ENCODE measurements at regions not wholly inside any gene's neighbourhood (a gene's known extent, or its start where the extent isn't known, plus 50 kb on each side); places are given as distances from the start of the nearest gene placed in this dataset.

DNA sequence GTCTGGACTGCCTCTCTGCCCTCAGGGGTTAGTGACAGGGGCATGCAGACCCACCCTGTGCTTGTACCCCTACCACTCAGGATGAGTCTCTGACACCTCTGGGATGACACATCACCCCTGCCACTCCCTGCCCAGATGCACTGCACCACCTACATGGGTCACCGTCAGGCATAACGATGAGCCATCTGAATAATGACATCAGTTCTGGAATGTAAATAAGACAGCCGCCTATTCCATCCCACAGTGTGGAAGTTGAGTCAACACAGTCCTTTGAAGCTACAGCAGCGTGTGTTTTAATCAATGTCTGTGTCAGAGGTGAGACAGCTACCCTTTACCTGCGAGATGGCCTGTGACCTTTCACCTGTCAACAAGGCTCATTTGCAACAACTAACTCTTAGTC, 268.7 kb upstream of the ARRDC4 start:
- TF ChIP-seq, protein P1, sequence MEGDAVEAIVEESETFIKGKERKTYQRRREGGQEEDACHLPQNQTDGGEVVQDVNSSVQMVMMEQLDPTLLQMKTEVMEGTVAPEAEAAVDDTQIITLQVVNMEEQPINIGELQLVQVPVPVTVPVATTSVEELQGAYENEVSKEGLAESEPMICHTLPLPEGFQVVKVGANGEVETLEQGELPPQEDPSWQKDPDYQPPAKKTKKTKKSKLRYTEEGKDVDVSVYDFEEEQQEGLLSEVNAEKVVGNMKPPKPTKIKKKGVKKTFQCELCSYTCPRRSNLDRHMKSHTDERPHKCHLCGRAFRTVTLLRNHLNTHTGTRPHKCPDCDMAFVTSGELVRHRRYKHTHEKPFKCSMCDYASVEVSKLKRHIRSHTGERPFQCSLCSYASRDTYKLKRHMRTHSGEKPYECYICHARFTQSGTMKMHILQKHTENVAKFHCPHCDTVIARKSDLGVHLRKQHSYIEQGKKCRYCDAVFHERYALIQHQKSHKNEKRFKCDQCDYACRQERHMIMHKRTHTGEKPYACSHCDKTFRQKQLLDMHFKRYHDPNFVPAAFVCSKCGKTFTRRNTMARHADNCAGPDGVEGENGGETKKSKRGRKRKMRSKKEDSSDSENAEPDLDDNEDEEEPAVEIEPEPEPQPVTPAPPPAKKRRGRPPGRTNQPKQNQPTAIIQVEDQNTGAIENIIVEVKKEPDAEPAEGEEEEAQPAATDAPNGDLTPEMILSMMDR (IDR thresholded peaks at IDR 0.05), result no peak
- no peaks in the 10 kb centered on the region for H3K4me1 ChIP-seq
- ATAC-seq (no peak), FAIRE-seq (no peak), DNase-seq (no peak)
- intact Hi-C loops (cut with DNase I), result no loop called here
- H3K4me3 ChIP-seq, result no peak overlapping the region
- no peaks in the 10 kb centered on the region for H3K36me3 ChIP-seq
- H3K27me3 ChIP-seq, result no peaks in the 10 kb centered on the region
- WGBS, 2 donors, result 49 to 57% methylated on average over 5 of the region's 5 CpGs
- H3K27ac ChIP-seq, result no peak overlapping the region
- H3K9me3 ChIP-seq, result no peaks in the 10 kb centered on the region

DNA sequence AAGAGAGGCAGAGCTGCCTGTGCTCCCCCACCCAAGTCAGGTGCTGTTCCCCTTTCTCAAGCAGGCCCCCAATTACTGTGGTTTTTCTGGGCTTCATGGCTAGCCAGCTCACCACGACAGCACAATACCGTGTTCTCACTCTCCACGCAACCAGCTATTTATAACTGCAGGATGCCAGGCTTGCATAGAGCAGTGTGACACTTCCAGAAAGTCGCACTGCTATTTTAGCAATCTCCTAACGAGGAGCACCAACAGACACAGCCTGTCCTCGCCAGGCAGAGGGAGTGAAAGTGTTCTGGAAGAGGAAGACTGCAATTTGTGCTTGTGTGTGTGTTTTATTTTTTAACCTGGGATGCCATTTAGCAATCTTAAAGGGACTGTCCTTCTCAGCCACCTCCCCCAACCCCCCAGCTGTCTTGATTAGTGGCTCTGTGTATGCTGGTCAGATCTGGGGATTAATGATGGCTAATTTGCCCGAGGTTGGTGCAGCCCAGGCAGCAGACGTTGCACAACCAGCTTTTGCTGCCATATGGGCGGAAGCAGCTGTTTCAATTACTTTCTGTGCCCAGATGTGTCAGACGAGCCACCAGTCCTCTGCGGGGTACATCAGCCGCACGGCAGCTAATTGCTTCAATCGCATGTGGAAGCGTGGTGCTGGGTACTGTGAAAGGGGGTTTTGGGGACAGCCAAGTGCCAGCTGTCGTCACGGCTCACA, 268.0 kb upstream of the ARRDC4 start:
- ATAC-seq, result peak in 1 of 4 donors; percentile 42
- TF ChIP-seq, protein P1 (IDR thresholded peaks at IDR 0.05), result no peak
- no peak overlapping the region for H3K4me3 ChIP-seq
- no peaks in the 10 kb centered on the region for H3K9me3 ChIP-seq
- no peak for FAIRE-seq
- no peaks in the 10 kb centered on the region for H3K36me3 ChIP-seq
- 63 to 65% methylated on average over 17 of the region's 17 CpGs for WGBS, 2 donors
- H3K4me1 ChIP-seq, result no peaks in the 10 kb centered on the region
- DNase-seq, result no peak
- H3K27ac ChIP-seq, result no peak overlapping the region
- no peaks in the 10 kb centered on the region for H3K27me3 ChIP-seq
- intact Hi-C loops (cut with DNase I), result no loop called here

DNA sequence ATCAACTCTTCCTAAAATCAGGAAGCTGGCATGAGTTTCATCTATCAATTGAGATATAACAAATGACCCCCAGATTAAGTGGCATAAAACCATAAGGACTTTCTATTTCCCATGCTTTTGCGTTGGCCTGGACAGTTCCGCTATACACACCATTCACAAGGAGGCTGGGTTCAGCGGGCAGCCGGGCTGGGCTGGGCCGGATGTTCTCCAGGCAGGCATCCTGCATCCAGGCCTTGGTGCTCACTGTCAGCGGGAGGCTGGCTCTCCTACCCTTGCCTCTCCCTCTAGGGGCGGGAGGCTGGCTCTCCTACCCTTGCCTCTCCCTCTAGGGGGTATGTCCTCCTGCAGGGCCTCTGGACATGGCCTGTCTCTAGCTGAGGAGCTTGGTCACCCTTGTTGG, 266.0 kb upstream of the ARRDC4 start:
- Histone ChIP-seq H3K27ac (no peak overlapping the region), H3K4me3 (no peak overlapping the region), H3K9me3 (no peaks in the 10 kb centered on the region), H3K27me3 (no peaks in the 10 kb centered on the region), H3K4me1 (no peaks in the 10 kb centered on the region), H3K36me3 (no peaks in the 10 kb centered on the region)
- TF ChIP-seq, protein P1 (IDR thresholded peaks at IDR 0.05), result no peak
- FAIRE-seq (no peak), DNase-seq (peak in 1 of 6 donors; percentile 36), ATAC-seq (no peak)
- 93 to 95% methylated on average over 7 of the region's 7 CpGs for WGBS, 2 donors
- intact Hi-C loops (cut with DNase I), result no loop called here

DNA sequence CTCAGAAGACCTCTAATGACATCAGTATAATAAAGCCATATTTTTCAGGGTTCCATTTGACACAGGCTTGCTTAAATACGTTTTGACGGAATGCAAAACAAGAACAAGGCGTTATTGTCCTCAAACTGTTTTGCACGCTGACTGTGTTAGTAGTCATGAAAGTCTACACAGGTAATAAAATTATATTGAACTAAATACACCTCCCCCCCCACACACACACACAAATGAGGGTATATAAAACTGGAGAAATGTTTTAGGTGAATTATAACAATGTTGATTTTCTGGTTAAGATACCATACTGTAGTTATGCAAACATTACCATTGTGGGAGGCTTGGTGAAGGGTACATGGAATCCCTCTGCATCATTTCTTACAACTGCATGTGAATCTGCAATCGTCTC, 257.1 kb upstream of the ARRDC4 start:
- H3K27ac ChIP-seq, result no peak overlapping the region
- H3K36me3 ChIP-seq, result no peaks in the 10 kb centered on the region
- FAIRE-seq, result no peak
- no peaks in the 10 kb centered on the region for H3K9me3 ChIP-seq
- no peaks in the 10 kb centered on the region for H3K4me1 ChIP-seq
- H3K4me3 ChIP-seq, result no peak overlapping the region
- 81 to 86% methylated on average over 5 of the region's 5 CpGs for WGBS, 2 donors
- DNase-seq, result no peak
- intact Hi-C loops (cut with DNase I), result no loop called here
- ATAC-seq, result no peak
- TF ChIP-seq, protein P1 (IDR thresholded peaks at IDR 0.05), result no peak
- H3K27me3 ChIP-seq, result no peaks in the 10 kb centered on the region

DNA sequence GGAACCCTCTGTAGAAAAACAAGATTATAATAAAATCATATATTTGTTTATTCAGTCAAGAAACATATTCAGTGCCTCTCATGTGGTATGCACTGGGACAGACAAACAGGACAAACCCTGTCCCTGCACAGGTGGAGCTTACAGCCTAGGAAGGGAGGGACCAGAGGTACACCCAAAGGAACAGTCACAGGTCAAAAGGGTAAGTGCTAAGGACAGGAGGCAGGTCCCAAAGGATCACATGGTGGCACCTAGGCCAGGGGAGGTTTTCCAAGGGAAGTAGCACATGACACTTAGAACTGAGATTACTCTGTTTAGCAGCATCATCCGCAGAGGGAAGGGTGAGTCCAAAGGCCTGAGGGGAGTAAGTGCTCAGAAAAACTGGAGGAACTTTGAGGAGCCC, 254.4 kb upstream of the ARRDC4 start:
- no peak overlapping the region for H3K4me3 ChIP-seq
- no peak for FAIRE-seq
- H3K9me3 ChIP-seq, result no peaks in the 10 kb centered on the region
- no peak overlapping the region for H3K27ac ChIP-seq
- TF ChIP-seq, protein P1 (IDR thresholded peaks at IDR 0.05), result no peak
- 81 to 86% methylated on average over 1 of the region's 1 CpG for WGBS, 2 donors
- no peak for DNase-seq
- no peaks in the 10 kb centered on the region for H3K4me1 ChIP-seq
- ATAC-seq, result no peak
- no peaks in the 10 kb centered on the region for H3K36me3 ChIP-seq
- intact Hi-C loops (cut with DNase I), result no loop called here
- no peaks in the 10 kb centered on the region for H3K27me3 ChIP-seq
